ENCODE measurements at regions not wholly inside any gene's neighbourhood (a gene's known extent, or its start where the extent isn't known, plus 50 kb on each side); places are given as distances from the start of the nearest gene placed in this dataset.

GRCh38 chr7:36005876-36006275, 147.2 kb upstream of the EEPD1 start:
- TF ChIP-seq POLR2AphosphoS5 (IDR thresholded peaks at IDR 0.05; ENCODE audit: insufficient read depth in 1 of 2, low read depth in 1 of 2), result no peak
- TF ChIP-seq, protein P1, sequence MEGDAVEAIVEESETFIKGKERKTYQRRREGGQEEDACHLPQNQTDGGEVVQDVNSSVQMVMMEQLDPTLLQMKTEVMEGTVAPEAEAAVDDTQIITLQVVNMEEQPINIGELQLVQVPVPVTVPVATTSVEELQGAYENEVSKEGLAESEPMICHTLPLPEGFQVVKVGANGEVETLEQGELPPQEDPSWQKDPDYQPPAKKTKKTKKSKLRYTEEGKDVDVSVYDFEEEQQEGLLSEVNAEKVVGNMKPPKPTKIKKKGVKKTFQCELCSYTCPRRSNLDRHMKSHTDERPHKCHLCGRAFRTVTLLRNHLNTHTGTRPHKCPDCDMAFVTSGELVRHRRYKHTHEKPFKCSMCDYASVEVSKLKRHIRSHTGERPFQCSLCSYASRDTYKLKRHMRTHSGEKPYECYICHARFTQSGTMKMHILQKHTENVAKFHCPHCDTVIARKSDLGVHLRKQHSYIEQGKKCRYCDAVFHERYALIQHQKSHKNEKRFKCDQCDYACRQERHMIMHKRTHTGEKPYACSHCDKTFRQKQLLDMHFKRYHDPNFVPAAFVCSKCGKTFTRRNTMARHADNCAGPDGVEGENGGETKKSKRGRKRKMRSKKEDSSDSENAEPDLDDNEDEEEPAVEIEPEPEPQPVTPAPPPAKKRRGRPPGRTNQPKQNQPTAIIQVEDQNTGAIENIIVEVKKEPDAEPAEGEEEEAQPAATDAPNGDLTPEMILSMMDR (IDR thresholded peaks at IDR 0.05), result no peak
